GM12891 (cell line): ENCODE measurements at regions not wholly inside any gene's neighbourhood (a gene's known extent, or its start where the extent isn't known, plus 50 kb on each side); places are given as distances from the start of the nearest gene placed in this dataset.
"Not testable (repeated sequence)": the region's sequence is repeated elsewhere in the genome, so short reads cannot be mapped to it uniquely, and the experiment has no call there.

ENCODE experiments used
- DNase-seq: peaks from one replicate; pipeline ENCODE4 v3.0.0; 2011; ENCODE audit warnings: low spot score; ENCODE audit not compliant: insufficient read length
- FAIRE-seq: peaks from 2 replicates; lab custom pipeline; 2011; peaks lifted over from hg19 to GRCh38; lab: Jason Lieb, UNC
- PAX5 ChIP-seq: IDR thresholded peaks from 2 replicates; pipeline ENCODE4 v1.6.1; 2011; ENCODE audit warnings: low read length, moderate library complexity, mild to moderate bottlenecking; ENCODE audit not compliant: insufficient read depth, severe bottlenecking
- POLR2A ChIP-seq: IDR thresholded peaks from 2 replicates; pipeline ENCODE4 v1.6.1; 2011; ENCODE audit warnings: low read depth, low read length, control low read depth
- POLR2AphosphoS5 ChIP-seq: IDR thresholded peaks from 2 replicates; pipeline ENCODE4 v1.6.1; 2011; ENCODE audit warnings: low read depth, low read length, control low read depth
- POU2F2 ChIP-seq: IDR thresholded peaks from 2 replicates; pipeline ENCODE4 v1.6.1; 2011; ENCODE audit warnings: low read depth, mild to moderate bottlenecking, control low read depth, low read length, moderate library complexity
- SPI1 ChIP-seq: IDR thresholded peaks from 2 replicates; pipeline ENCODE4 v1.6.1; 2011; ENCODE audit warnings: low read depth, low read length, control low read depth
- TAF1 ChIP-seq: IDR thresholded peaks from 2 replicates; pipeline ENCODE4 v1.6.1; 2011; ENCODE audit warnings: low read depth, low read length, control low read depth

DNA sequence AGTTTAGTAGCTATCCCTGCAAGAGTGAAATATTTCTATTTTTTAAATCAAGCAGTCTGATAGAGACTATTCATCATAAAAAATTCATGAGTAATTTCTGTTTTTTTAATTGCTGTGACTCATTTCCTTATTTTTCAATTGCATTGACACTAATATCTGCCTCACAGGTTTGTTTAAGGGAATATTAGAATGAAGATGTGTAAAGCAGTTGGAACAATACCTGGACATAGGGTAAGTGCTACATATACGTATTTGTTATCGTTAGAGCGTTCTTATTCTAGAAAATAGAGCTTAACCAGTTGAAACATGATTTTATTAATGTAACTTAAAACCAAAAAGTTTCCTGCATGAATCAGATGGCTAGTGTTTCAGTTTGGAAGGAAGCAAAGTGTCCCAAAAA, 2211.3 kb downstream of the PCDH7 start:
- DNase-seq (no peak), FAIRE-seq (no peak)
- TF ChIP-seq POLR2AphosphoS5 (no peak), TAF1 (no peak)

DNA sequence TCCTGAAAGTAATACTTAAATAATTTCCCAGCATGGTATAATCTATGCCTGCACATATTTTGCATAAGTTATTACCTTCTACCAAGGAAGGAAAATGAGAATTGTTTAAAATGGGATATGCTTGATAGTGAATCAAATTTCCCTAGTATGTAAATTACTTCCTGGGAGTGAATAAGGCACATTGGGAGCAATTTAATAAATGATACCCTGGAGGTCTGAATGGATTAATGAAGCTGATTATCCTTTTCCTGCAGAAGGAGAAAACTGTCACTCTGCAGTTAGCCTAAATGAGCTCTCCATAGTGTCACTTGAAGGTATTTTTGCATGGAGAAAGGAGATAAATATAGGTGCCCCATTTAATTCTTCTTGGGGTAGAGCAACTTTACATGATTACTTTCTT, 2212.0 kb downstream of the PCDH7 start:
- no peak for FAIRE-seq

GRCh38 chr4:32939222-32939621, 2219.1 kb downstream of the PCDH7 start:
- FAIRE-seq, DNase-seq: not testable (repeated sequence)

More for the DNA sequence above, 2212.0 kb downstream of the PCDH7 start:
- no peak for DNase-seq
- TF ChIP-seq POLR2A, result no peak
- TF ChIP-seq TAF1, result no peak
- no peak for TF ChIP-seq POLR2AphosphoS5
- no peak for TF ChIP-seq SPI1

- no peak for TF ChIP-seq POLR2AphosphoS5
- no peak for TF ChIP-seq SPI1
- no peak for TF ChIP-seq POLR2A
- TF ChIP-seq PAX5, result no peak
- TF ChIP-seq TAF1, result no peak
- TF ChIP-seq POU2F2, result no peak
- DNase-seq (no peak), FAIRE-seq (no peak)
Measured at GRCh38 chr4:32950866-32951265, 2230.7 kb downstream of the PCDH7 start.

DNA sequence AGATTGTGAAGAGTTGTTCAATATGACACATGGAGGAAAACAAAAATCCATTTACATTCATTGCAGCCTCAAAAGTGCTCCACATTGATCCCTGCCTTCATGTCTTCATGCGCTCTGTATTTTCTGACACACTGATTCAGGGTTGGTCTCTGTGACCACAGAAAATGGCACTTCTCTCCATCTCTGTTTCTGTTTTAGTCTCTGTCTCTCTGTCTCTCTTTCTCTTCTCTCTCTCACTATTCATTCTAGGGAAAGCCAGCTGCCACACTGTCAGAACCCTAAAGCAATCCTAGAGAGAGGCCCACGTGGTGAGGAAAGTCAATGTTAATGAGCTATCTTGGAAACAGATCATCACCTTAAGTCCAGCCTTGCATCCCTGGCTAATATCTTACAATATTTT, 2238.4 kb downstream of the PCDH7 start:
- TF ChIP-seq POU2F2 (no peak), SPI1 (no peak), POLR2AphosphoS5 (no peak), PAX5 (no peak), POLR2A (no peak), TAF1 (no peak)
- no peak for DNase-seq
- no peak for FAIRE-seq

- no peak for FAIRE-seq
- TF ChIP-seq TAF1 (no peak), POU2F2 (no peak), POLR2A (no peak), PAX5 (no peak), POLR2AphosphoS5 (no peak), SPI1 (no peak)
- no peak for DNase-seq
Measured at GRCh38 chr4:32962100-32962499, 2241.9 kb downstream of the PCDH7 start.

DNA sequence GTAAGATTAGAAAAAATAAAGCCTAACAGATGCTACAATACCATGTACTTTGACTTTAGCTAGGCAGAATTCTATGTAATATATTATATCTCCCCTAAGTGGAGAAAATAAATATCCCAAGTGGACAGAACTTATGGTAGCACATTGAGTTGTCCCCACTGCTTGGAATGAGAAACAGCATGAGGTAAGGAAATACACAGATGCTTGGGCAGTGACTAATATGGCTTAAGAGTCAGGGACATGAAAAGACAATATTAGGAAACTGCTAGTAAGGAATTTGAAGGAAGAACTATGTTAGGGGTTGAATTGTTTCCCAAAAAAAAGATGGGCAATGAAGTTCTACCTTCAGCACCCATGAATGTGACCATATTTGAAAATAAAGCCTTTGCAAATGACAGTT, 2265.1 kb downstream of the PCDH7 start:
- DNase-seq (no peak), FAIRE-seq (no peak)
- TF ChIP-seq POU2F2, result no peak
- no peak for TF ChIP-seq POLR2A
- no peak for TF ChIP-seq SPI1
- TF ChIP-seq PAX5, result no peak
- no peak for TF ChIP-seq POLR2AphosphoS5
- no peak for TF ChIP-seq TAF1

- FAIRE-seq (no peak), DNase-seq (no peak)
- no peak for TF ChIP-seq TAF1
- TF ChIP-seq POLR2A, result no peak
- TF ChIP-seq POLR2AphosphoS5, result no peak
- TF ChIP-seq PAX5, result no peak
- no peak for TF ChIP-seq SPI1
- TF ChIP-seq POU2F2, result no peak
Measured at GRCh38 chr4:32986236-32986635, 2266.1 kb downstream of the PCDH7 start.

DNA sequence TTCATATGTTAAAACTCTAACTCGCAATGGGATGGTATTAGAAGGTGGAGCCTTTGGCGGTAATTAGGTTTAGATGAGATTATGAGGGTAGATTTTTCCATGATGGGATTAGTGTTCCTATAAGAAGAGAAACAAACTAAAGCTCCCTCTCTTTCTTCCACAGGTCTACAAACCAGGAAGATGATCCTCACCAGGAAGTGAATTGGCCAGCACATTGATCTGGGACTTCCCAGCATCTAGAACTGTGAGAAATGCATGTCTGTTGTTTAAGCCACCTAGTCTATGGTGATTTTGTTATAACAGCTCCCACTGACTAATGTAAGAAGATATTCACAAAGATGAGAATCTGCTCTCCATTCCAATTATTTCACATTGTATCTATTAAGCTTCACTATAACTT, 2266.9 kb downstream of the PCDH7 start:
- TF ChIP-seq POLR2A (no peak), POLR2AphosphoS5 (no peak), PAX5 (no peak), TAF1 (no peak), SPI1 (no peak), POU2F2 (no peak)
- DNase-seq, result no peak
- FAIRE-seq, result no peak

DNA sequence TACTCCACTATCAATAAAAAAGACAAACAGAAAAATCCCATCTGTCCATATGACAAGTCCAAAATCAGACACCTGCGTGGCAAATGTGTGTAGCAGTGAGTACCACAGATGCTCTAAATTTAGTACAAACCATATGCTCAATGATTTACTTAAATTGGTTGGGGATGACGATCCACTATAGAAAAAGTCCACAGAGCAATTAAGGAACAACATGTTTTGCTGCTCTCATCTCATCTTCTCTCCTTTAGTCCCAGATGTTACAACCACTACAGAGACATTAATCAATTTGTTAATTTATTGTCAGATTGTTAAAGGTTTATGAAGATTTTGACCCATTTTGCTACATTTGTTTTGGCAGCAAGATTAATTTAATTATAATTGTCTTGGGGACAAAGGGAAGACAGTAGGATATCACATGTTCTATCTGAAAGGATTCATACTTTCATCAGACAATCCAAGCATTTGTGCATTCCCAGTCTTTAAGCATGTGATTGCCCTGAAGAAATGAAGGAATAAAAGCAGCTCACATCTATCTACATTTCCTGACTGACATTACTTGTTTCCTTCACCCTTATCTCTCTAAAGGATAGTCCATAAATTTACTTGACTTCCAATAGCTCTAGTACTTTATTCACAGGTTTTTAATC, 2268.1 kb downstream of the PCDH7 start:
- TF ChIP-seq POLR2AphosphoS5 (no peak), POLR2A (no peak), POU2F2 (no peak), TAF1 (no peak), PAX5 (no peak), SPI1 (no peak)
- no peak for FAIRE-seq
- DNase-seq, result no peak

DNA sequence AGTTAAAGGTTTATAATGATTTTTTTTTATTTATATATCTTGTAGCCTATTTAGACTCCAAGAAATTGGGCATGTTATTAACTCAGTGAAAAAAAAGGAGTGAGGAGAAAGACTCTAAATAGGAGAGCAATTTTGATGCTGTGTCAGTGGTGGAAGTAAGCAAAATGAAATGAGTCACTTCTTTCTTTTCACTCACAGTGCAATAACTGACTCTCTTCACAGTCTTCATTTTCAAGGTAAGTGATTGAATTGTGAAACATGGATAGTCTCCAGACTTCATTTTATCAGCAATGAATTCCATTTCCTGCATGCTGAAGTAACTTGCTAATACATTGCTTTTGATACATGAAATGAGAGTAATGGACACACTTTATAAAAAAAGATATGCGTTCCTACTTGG, 2271.5 kb downstream of the PCDH7 start:
- no peak for DNase-seq
- TF ChIP-seq POLR2AphosphoS5 (no peak), SPI1 (no peak), POLR2A (no peak), TAF1 (no peak), PAX5 (no peak), POU2F2 (no peak)
- no peak for FAIRE-seq
